Mesothelial cell of epicardium (in vitro differentiated cells): ENCODE measurements at regions not wholly inside any gene's neighbourhood (a gene's known extent, or its start where the extent isn't known, plus 50 kb on each side); places are given as distances from the start of the nearest gene placed in this dataset.
"Not testable (repeated sequence)": the region's sequence is repeated elsewhere in the genome, so short reads cannot be mapped to it uniquely, and the experiment has no call there.

Experiments
- DNase-seq, 2 experiments: peaks; one replicate each; pipeline ENCODE4 v3.0.0; 2021; ENCODE audit warnings: low spot score in 2 of 2; ENCODE audit not compliant: unreplicated experiment in 2 of 2
- H3K27ac Mint-ChIP-seq: 2 replicates; pipeline ENCODE4 v1.8.0; 2021; ENCODE audit warnings: mixed read lengths
- H3K27me3 Mint-ChIP-seq: 2 replicates; pipeline ENCODE4 v1.8.0; 2021; ENCODE audit warnings: low read depth, mixed read lengths
- H3K36me3 Mint-ChIP-seq: 2 replicates; pipeline ENCODE4 v1.8.0; 2021; ENCODE audit warnings: mixed read lengths
- H3K4me1 Mint-ChIP-seq: 2 replicates; pipeline ENCODE4 v1.8.0; 2021; ENCODE audit warnings: mixed read lengths
- H3K4me3 Mint-ChIP-seq: 2 replicates; pipeline ENCODE4 v1.8.0; 2021; ENCODE audit warnings: mild to moderate bottlenecking, moderate library complexity, mixed read lengths
- H3K9me3 Mint-ChIP-seq: 2 replicates; pipeline ENCODE4 v1.8.0; 2021; ENCODE audit warnings: mixed read lengths
- CTCF ChIP-seq: fragments of 200-600 bp; sonication (generic); IDR thresholded peaks from one replicate; pipeline ENCODE4 v1.5.0; 2021; ENCODE audit warnings: antibody characterized with exemption; ENCODE audit not compliant: unreplicated experiment

GRCh38 chr4:58871509-58871908 lies 1761.3 kb upstream of the IGFBP7 start:
- Mint-ChIP-seq H3K9me3 (peaks cover 5% of the 10 kb centered on the region), H3K4me3 (no peak overlapping the region), H3K36me3 (no peaks in the 10 kb centered on the region), H3K4me1 (no peaks in the 10 kb centered on the region), H3K27me3 (no peaks in the 10 kb centered on the region), H3K27ac (no peak overlapping the region)
- no peak for TF ChIP-seq CTCF
- DNase-seq, result no peak

- Mint-ChIP-seq H3K4me3 (no peak overlapping the region), H3K9me3 (peaks cover 13% of the 10 kb centered on the region), H3K27ac (no peak overlapping the region), H3K4me1 (no peaks in the 10 kb centered on the region), H3K36me3 (no peaks in the 10 kb centered on the region), H3K27me3 (no peaks in the 10 kb centered on the region)
- no peak for DNase-seq
- TF ChIP-seq CTCF, result no peak
Measured at GRCh38 chr4:58849026-58849425, 1738.8 kb upstream of the IGFBP7 start.

DNA sequence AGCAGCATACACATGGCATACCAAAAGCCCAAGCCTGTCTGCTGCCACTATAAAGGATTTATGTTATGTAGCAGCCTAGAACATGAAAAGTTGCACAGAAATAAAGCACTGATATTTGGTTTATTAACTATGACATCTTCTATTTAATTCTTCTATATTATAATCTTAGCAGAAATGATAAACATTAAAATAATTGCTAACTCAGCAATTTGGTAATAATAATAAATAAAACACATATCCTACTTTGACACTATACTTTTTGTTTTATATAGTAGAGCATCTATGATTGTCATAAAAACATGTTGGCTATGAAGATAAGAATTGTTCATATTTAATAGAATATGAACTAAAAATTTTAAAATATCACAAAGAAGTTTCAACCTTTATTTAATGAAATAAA lies 1733.3 kb upstream of the IGFBP7 start:
- Mint-ChIP-seq H3K9me3 (peaks cover 17% of the 10 kb centered on the region), H3K4me1 (no peaks in the 10 kb centered on the region), H3K27ac (no peak overlapping the region), H3K27me3 (no peaks in the 10 kb centered on the region), H3K4me3 (no peak overlapping the region), H3K36me3 (no peaks in the 10 kb centered on the region)
- no peak for DNase-seq
- TF ChIP-seq CTCF, result no peak

DNA sequence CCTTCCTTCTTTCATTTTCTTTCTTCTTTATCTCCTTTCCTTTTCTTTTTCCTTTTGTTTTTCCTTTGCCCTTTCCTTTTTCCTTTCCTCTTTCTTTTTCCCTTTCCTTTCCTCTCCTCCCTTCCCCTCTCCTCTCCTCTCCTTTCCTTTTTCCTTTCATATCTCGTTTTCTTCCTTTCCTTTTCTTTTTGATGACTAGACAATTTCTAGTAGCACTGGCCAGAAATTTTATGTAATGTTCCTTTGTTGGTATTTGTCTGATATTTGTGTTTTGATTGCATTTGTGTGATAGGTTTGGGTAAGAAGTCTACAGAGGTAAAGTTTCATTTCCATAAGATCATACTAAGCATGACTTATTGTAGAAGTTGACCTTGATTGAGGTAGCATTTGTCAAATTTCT lies 1722.9 kb upstream of the IGFBP7 start:
- no peak for DNase-seq
- no peaks in the 10 kb centered on the region for H3K27me3 Mint-ChIP-seq
- H3K27ac Mint-ChIP-seq, result peak overlapping the region; percentile 26
- peaks cover 23% of the 10 kb centered on the region for H3K9me3 Mint-ChIP-seq
- peaks cover 15% of the 10 kb centered on the region for H3K4me1 Mint-ChIP-seq
- TF ChIP-seq CTCF, result no peak
- no peak overlapping the region for H3K4me3 Mint-ChIP-seq
- H3K36me3 Mint-ChIP-seq, result peaks cover 2% of the 10 kb centered on the region

DNA sequence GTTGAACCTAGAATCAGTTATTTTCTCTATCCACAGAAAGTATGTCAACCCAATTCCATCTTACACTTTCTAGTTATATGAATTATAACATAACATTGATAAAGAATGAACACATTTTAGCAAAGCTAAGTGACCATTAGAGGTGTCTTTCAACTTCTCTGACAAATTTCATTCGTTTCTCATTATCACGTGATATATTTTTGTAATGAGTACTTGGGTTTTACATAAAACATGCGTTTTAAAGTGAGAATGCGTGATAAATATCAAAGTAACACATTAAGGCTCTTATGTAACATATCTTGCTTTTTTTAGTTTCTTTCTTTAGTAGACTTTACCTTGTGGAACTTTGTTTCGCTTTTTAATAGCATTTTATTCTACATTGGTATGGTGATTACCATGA lies 1715.1 kb upstream of the IGFBP7 start:
- peaks cover 18% of the 10 kb centered on the region for H3K9me3 Mint-ChIP-seq
- H3K36me3 Mint-ChIP-seq, result no peaks in the 10 kb centered on the region
- no peak for TF ChIP-seq CTCF
- H3K4me3 Mint-ChIP-seq, result no peak overlapping the region
- no peak overlapping the region for H3K27ac Mint-ChIP-seq
- no peak for DNase-seq
- no peaks in the 10 kb centered on the region for H3K4me1 Mint-ChIP-seq
- no peaks in the 10 kb centered on the region for H3K27me3 Mint-ChIP-seq

DNA sequence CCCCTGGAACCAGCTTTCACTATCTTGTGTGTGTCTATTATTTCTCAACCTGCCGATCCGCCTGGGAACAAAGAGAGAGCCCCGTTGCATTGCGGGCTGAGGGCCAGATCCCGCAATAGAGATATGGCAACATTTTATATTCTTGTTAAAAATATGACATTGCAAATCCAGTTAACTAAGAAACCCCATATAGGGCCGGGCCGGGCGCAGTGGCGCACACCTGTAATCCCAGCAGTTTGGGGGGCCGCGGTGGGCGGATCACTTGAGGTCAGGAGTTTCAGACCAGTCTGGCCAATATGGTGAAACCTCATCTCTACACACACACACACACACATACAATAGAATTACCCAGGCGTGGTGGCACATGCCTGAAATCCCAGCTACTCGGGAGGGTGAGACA lies 1708.4 kb upstream of the IGFBP7 start:
- H3K9me3 Mint-ChIP-seq, H3K27me3 Mint-ChIP-seq, H3K27ac Mint-ChIP-seq, H3K4me1 Mint-ChIP-seq, H3K4me3 Mint-ChIP-seq, DNase-seq, H3K36me3 Mint-ChIP-seq: not testable (repeated sequence)
